ENCODE measurements at regions not wholly inside any gene's neighbourhood (a gene's known extent, or its start where the extent isn't known, plus 50 kb on each side); places are given as distances from the start of the nearest gene placed in this dataset.

- no peak for TF ChIP-seq EZH2 (IDR thresholded peaks at IDR 0.05; ENCODE audit: low read length, unreplicated experiment)
- TF ChIP-seq CTCF (conservative IDR thresholded peaks at IDR 0.05; ENCODE audit: low read depth, low read length): no peak
Observed at GRCh38 chr4:20356565-20356964, 104.9 kb downstream of the SLIT2 start.
